Pulmonary artery endothelial cell (primary cell): ENCODE measurements at regions not wholly inside any gene's neighbourhood (a gene's known extent, or its start where the extent isn't known, plus 50 kb on each side); places are given as distances from the start of the nearest gene placed in this dataset.
A peak's percentile ranks its signal among the peaks of the same experiment; 100 is the strongest.
"Not testable (repeated sequence)": the region's sequence is repeated elsewhere in the genome, so short reads cannot be mapped to it uniquely, and the experiment has no call there.

ENCODE experiments used
- DNase-seq: peaks from one replicate; pipeline ENCODE4 v3.0.0-alpha.2; 2011; ENCODE audit warnings: low read depth, low spot score

- no peak for DNase-seq
Observed at GRCh38 chr3:20405231-20405630, 219.2 kb upstream of the SGO1 start.

GRCh38 chr3:20404741-20405100, 218.7 kb upstream of the SGO1 start:
- DNase-seq: no peak

- DNase-seq: no peak
Observed at GRCh38 chr3:20403986-20404740, 218.2 kb upstream of the SGO1 start.

GRCh38 chr3:20401253-20401652, 215.2 kb upstream of the SGO1 start:
- DNase-seq: no peak

GRCh38 chr3:20400686-20401085, 214.7 kb upstream of the SGO1 start:
- DNase-seq: no peak

- DNase-seq: no peak
Observed at GRCh38 chr3:20400281-20400680, 214.3 kb upstream of the SGO1 start.

- no peak for DNase-seq
Observed at GRCh38 chr3:20396335-20396734, 210.3 kb upstream of the SGO1 start.

GRCh38 chr3:20395692-20396091, 209.7 kb upstream of the SGO1 start:
- no peak for DNase-seq

- DNase-seq: no peak
Observed at GRCh38 chr3:20394243-20394642, 208.2 kb upstream of the SGO1 start.

- no peak for DNase-seq
Observed at GRCh38 chr3:20391644-20392043, 205.6 kb upstream of the SGO1 start.

GRCh38 chr3:20388971-20389370, 203.0 kb upstream of the SGO1 start:
- no peak for DNase-seq

- no peak for DNase-seq
Observed at GRCh38 chr3:20380295-20380694, 194.3 kb upstream of the SGO1 start.

GRCh38 chr3:20378315-20378714, 192.3 kb upstream of the SGO1 start:
- DNase-seq: no peak

GRCh38 chr3:20376665-20377217, 190.7 kb upstream of the SGO1 start:
- DNase-seq: no peak

GRCh38 chr3:20375302-20375701, 189.3 kb upstream of the SGO1 start:
- no peak for DNase-seq

- not testable (repeated sequence) for DNase-seq
Observed at GRCh38 chr3:20370273-20371063, 184.5 kb upstream of the SGO1 start.

- no peak for DNase-seq
Observed at GRCh38 chr3:20361000-20361399, 175.0 kb upstream of the SGO1 start.

GRCh38 chr3:20353286-20353685, 167.3 kb upstream of the SGO1 start:
- no peak for DNase-seq

- DNase-seq: peak; percentile 7
Observed at GRCh38 chr3:20352546-20353179, 166.7 kb upstream of the SGO1 start.

GRCh38 chr3:20350449-20350848, 164.4 kb upstream of the SGO1 start:
- DNase-seq: no peak

GRCh38 chr3:20346916-20347315, 160.9 kb upstream of the SGO1 start:
- DNase-seq: no peak

GRCh38 chr3:20346369-20346768, 160.4 kb upstream of the SGO1 start:
- DNase-seq: no peak
